ENCODE measurements at regions not wholly inside any gene's neighbourhood (a gene's known extent, or its start where the extent isn't known, plus 50 kb on each side); places are given as distances from the start of the nearest gene placed in this dataset.

DNA sequence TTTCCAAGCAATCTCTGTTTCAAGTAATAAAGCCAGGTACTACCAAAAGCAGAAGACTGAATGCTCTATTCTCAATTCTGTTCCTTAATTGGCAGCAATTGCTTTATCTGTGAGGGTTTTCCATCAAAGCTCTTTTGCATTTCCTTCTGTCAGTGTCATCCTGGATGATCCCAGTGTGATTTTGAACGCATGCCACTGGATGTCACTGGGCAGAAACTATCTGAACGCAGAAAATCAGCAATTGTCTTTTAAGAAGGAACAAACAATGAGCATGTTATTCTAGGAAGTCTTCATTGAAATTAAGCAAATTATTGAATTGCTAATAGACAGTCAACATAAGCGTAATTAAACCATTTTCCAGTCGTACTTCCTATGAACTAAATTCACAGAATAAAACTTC, 259.0 kb upstream of the REG3G start:
- no peak overlapping the region for H3K4me3 Mint-ChIP-seq
- peaks cover 57% of the 10 kb centered on the region for H3K9me3 Mint-ChIP-seq
- no peak for DNase-seq
- H3K27ac Mint-ChIP-seq, result no peak overlapping the region
- TF ChIP-seq, protein P1, sequence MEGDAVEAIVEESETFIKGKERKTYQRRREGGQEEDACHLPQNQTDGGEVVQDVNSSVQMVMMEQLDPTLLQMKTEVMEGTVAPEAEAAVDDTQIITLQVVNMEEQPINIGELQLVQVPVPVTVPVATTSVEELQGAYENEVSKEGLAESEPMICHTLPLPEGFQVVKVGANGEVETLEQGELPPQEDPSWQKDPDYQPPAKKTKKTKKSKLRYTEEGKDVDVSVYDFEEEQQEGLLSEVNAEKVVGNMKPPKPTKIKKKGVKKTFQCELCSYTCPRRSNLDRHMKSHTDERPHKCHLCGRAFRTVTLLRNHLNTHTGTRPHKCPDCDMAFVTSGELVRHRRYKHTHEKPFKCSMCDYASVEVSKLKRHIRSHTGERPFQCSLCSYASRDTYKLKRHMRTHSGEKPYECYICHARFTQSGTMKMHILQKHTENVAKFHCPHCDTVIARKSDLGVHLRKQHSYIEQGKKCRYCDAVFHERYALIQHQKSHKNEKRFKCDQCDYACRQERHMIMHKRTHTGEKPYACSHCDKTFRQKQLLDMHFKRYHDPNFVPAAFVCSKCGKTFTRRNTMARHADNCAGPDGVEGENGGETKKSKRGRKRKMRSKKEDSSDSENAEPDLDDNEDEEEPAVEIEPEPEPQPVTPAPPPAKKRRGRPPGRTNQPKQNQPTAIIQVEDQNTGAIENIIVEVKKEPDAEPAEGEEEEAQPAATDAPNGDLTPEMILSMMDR (IDR thresholded peaks at IDR 0.05), result no peak
- H3K36me3 Mint-ChIP-seq (ENCODE audit: low read depth), result peaks cover 16% of the 10 kb centered on the region
- no peaks in the 10 kb centered on the region for H3K4me1 Mint-ChIP-seq (ENCODE audit: low read depth)
- H3K27me3 Mint-ChIP-seq (ENCODE audit: insufficient read depth), result peaks cover 1% of the 10 kb centered on the region

DNA sequence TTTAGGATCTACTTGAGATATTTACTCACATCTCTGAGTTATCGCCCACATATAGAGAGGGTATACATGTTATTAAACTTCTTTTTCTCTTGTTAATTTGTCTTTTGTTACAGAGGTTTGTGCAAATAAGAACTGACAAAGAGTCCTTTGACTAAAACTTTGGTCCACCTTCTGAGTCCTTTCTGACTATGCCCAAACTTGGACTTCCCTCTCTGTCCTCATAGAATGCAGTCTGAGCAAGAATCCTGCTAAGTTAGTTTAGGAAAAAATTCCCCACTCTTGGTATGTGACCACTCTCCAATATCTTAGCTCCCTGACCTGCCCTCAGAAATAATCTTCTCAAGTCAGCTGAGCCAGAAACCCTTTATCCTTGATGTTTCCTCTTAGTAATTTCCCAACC, 257.5 kb upstream of the REG3G start:
- H3K36me3 Mint-ChIP-seq (ENCODE audit: low read depth), result peaks cover 6% of the 10 kb centered on the region; the same call in 1 of the 2 replicates
- TF ChIP-seq, protein P1 (IDR thresholded peaks at IDR 0.05), result no peak
- no peaks in the 10 kb centered on the region for H3K4me1 Mint-ChIP-seq (ENCODE audit: low read depth)
- peaks cover 45% of the 10 kb centered on the region for H3K9me3 Mint-ChIP-seq
- H3K27me3 Mint-ChIP-seq (ENCODE audit: insufficient read depth), result peaks cover 3% of the 10 kb centered on the region
- no peak overlapping the region for H3K27ac Mint-ChIP-seq
- no peak overlapping the region for H3K4me3 Mint-ChIP-seq
- no peak for DNase-seq

DNA sequence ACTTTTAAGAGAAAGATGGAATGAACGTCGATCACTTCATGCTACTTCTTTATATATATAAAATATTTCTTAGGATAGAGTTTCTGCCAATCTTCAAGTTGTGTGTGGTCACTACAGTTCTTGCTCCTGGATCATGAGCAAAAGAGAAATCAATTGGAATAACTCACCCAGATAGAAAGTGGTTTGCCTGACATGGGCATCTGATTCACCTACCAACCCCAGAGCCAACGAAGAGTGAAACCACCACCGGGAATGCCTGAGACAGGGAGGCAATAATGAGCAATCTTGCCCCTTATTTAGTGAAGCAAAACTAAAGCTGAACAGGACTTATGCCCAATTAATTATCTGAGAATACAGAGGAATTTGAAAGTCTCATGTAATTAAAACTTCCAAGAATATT, 250.2 kb upstream of the REG3G start:
- H3K36me3 Mint-ChIP-seq (ENCODE audit: low read depth), result no peaks in the 10 kb centered on the region; the same call in 1 of the 2 replicates
- peaks cover 3% of the 10 kb centered on the region for H3K27me3 Mint-ChIP-seq (ENCODE audit: insufficient read depth)
- TF ChIP-seq, protein P1 (IDR thresholded peaks at IDR 0.05), result no peak

DNA sequence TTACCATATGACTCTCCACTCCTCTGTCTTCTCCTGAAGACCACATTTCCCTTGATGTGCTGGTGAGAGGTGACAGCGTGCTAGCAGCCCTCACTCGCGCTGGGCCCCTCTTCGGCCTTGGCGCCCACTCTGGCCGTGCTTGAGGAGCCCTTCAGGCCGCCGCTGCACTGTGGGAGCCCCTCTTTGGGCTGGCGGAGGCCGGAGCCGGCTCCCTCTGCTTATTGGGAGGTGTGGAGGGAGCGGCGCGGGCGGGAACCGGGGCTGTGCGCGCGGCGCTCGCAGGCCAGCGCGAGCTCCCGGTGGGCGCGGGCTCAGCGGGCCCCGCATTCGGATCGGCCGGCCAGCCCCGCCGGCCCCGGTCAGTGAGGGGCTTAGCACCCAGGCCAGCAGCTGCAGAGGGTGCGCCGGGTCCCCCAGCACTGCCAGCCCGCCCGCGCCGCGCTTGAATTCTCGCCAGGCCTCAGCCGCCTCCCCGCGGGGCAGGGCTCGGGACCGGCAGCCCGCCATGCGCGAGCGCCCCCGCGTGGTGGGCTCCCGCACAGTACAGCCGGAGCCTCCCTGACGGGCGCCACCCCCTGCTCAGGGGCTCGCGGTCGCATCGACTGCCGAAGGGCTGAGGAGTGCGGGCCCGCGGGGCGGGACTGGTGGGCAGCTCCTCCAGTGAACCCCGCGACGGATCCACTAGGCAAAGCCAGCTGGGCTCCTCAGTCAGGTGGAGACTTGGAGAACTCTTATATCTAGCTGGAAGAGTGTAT, 246.6 kb upstream of the REG3G start:
- Mint-ChIP-seq H3K27me3 (ENCODE audit: insufficient read depth) (no peaks in the 10 kb centered on the region), H3K36me3 (ENCODE audit: low read depth) (no peaks in the 10 kb centered on the region; the same call in 1 of the 2 replicates), H3K9me3 (peaks cover 50% of the 10 kb centered on the region), H3K4me1 (ENCODE audit: low read depth) (no peaks in the 10 kb centered on the region), H3K4me3 (no peak overlapping the region), H3K27ac (no peak overlapping the region)
- no peak for DNase-seq
- TF ChIP-seq, protein P1 (IDR thresholded peaks at IDR 0.05), result no peak

More for the DNA sequence above, 250.2 kb upstream of the REG3G start:
- Mint-ChIP-seq H3K4me1 (ENCODE audit: low read depth) (no peaks in the 10 kb centered on the region), H3K4me3 (no peak overlapping the region), H3K9me3 (peaks cover 47% of the 10 kb centered on the region), H3K27ac (no peak overlapping the region)
- no peak for DNase-seq

DNA sequence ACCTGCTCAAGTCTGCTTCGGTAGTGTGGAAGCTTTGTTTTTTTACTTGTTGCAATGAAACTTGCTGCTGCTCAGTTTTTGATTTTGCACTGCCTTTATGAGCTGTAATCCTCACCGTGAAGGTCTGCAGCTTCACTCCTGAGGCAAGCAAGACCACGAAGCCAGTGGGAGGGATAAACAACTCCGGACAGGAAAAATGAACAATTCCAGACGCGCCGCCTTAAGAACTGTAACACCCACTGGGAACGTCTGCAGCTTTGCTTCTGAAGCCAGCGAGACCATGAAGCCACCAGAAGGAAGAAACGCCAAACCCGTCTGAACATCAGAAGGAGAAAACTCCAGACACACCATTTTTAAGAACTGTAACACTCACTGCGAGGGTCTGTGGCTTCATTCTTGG, 245.7 kb upstream of the REG3G start:
- Mint-ChIP-seq H3K4me1 (ENCODE audit: low read depth) (no peaks in the 10 kb centered on the region), H3K4me3 (no peak overlapping the region), H3K9me3 (peaks cover 50% of the 10 kb centered on the region), H3K27me3 (ENCODE audit: insufficient read depth) (no peaks in the 10 kb centered on the region), H3K27ac (no peak overlapping the region), H3K36me3 (ENCODE audit: low read depth) (no peaks in the 10 kb centered on the region; the same call in 1 of the 2 replicates)
- no peak for DNase-seq
- TF ChIP-seq, protein P1 (IDR thresholded peaks at IDR 0.05), result no peak

All from HFFc6 (cell line).